GM21737 (cell line): ENCODE measurements at regions not wholly inside any gene's neighbourhood (a gene's known extent, or its start where the extent isn't known, plus 50 kb on each side); places are given as distances from the start of the nearest gene placed in this dataset.

Experiments
- ATAC-seq: cut with Tn5 transposase; IDR thresholded peaks from one replicate; pipeline ENCODE4 v1.9.1; 2021; ENCODE audit warnings: mild to moderate bottlenecking, moderate library complexity; ENCODE audit not compliant: unreplicated experiment

DNA sequence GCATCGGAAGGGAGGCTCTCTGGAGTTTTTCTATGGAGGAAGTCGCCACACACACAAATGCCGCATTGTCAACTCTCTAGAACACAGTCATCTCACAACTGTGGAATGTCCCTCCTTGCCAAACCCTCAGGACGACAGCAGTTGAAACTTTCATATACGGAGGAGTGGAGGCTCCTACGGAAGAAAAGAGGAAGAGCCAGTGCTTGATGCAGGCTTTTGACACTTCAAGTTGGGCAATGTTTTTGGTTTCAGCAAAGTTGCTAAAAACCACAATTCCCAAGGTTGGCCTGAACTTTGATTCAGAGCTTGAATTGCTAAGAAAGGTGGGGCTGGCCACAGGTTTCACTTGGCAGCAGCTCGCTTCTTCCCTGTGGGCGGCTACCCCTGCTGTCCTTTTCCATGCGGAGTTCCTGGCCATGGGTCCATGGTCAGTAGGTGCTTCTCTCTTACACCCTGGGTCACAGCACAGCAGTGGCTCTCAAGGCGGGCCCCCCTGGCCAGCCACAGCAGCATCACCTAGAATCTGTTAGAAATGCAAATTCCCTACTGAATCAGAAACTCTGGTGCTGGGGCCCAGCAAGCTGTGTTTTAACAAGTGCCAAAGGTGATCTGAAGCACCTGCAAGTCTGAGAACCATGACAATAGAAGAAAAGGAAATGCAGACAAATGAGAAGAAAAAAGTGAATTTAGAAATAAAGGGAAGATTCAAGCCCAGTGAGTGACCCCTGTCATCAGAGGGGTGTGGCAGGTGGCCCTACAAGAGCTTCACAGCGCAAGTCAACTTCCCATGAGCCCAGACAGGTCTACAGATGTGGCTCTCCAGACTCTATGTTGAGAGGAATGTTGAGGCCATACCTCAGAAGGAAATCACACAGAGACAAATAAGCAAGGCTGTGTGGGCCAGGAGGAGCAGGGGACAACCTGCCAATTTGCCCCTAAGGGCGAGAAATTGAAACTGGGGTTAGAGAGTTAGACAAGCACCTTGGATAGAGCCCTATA is 856.4 kb downstream of the RNF144A start:
- no peak for ATAC-seq

DNA sequence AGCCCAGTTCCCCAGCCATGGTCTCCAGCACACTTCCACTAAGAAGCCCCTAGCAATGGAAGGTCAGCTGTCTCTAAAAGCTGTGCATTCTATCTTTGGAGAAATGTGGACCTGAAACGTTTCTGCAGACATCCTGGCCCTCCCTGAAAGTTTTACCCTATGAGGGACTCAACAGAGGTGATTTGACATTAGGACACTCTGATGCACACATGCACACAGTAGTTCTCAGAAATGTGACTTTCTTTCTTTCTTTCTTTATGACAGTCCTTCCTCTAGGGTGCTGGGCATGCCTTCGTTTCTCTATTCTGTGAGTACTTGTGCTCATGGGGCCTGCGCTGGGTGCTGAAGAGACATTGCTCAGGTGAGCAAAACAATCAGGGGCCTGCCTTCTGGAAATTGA is 857.3 kb downstream of the RNF144A start:
- ATAC-seq: no peak

GRCh38 chr2:7777668-7778067 is 860.5 kb downstream of the RNF144A start:
- no peak for ATAC-seq

- no peak for ATAC-seq
Measured at GRCh38 chr2:7780321-7780720, 863.1 kb downstream of the RNF144A start.

- ATAC-seq: no peak
Measured at GRCh38 chr2:7785700-7786099, 868.5 kb downstream of the RNF144A start.

GRCh38 chr2:7788736-7789135 is 871.5 kb downstream of the RNF144A start:
- ATAC-seq: no peak

DNA sequence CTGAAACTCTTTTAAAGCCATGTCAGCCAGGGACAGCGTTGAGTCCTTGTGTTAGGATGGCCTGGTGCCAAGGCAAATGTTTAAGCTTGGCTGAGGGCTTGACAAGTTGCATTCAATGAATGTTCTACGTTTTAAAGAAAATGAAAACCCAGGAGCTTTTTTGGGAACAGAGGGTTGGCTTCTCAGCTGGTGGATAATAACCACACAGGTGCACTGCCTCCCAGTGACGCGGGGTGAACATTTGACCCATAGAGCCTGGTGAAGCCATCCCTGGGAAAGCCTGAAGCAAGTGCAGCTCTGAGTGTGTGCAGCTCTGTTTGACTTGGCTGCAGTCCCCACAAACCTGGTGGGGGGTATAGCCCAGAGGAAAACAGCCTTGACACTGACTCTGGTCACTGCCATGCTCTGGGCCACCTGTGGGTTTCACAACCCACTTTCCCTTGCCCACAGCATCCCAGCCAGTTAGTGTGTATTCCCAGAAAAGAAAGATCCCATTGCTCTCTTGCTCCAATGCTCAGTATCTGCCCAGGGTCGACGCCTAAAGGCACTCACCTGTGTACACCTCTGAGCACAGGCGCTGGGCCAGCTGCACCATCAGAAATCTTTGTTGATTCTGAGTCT is 874.9 kb downstream of the RNF144A start:
- ATAC-seq: no peak

DNA sequence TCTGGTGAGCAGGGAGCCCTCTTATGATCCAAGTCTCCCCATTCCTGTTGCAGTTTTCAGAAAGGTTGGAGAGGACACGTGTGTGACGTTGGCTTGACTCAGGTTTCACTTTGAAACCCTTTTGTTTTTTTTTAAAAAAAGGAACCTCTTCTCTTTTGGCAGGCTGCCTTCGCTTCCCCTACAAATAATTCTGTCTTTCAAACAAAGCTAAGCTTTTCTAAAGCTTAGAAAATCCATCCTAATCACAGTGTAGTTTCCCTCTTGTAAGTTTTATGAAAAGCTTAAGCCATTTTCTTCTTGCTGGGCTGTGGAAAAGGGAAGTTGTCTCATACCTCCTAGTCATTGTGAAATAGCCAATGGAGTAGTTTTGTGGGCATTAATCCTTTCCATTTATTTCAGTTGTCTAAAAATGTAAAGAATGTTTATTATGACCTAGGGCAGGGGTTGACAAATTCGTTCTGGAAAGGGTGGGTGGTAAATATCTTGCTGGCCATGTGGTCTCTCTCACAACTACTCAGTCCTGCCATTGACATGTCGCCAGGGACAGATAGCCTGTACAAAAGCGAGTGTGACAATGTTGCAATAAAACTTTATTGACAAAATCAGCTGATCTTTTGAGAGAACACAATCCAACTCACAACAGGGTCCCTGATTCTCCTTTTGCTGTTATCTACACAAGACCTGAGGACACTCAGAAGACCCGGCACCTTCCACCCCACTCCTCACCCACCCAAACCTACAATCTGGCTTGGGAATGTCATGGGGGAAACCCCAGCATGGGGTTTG is 878.8 kb downstream of the RNF144A start:
- no peak for ATAC-seq

GRCh38 chr2:7800031-7800430 is 881.8 kb upstream of the ID2 start:
- ATAC-seq: no peak

GRCh38 chr2:7801212-7801611 is 880.6 kb upstream of the ID2 start:
- ATAC-seq: no peak

DNA sequence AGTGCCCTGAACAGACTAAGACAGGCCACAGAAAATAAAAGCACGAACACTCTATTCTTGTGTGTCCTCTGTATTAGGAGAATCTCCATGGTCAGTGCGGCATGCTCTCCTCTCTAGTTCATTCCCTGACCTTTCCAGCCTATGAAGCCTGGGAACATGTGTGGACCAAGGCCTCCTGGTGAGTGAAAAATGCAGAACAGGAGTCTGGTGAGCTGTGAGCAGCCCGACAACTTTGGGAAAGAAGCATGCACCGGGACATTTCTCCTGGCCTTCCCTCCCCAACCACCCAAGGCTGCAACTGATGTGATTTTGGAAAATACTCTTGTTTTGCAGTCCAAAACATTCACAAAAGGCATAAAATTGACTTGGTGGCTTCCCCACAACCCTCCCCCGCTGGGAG is 878.3 kb upstream of the ID2 start:
- ATAC-seq: no peak

DNA sequence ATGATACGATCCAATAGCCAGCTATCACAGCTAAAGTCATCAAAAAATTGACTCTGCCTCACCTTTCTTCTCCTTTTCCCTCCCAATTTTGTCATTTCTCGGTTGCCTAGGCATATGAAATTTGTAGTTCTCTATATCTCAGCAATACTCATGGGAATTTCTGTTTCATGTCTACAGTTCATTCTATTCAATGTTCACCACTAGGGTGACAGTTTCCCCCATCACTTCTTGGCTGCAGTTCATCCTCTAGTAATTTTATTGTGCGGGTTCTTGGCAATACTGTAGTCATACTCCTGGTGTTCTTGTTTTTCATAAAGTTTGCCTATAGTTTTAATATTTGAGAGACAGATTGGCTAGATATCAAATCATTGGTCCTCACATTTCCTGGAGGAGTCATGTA is 872.2 kb upstream of the ID2 start:
- ATAC-seq: no peak

- ATAC-seq: no peak
Measured at GRCh38 chr2:7811073-7811472, 870.8 kb upstream of the ID2 start.

DNA sequence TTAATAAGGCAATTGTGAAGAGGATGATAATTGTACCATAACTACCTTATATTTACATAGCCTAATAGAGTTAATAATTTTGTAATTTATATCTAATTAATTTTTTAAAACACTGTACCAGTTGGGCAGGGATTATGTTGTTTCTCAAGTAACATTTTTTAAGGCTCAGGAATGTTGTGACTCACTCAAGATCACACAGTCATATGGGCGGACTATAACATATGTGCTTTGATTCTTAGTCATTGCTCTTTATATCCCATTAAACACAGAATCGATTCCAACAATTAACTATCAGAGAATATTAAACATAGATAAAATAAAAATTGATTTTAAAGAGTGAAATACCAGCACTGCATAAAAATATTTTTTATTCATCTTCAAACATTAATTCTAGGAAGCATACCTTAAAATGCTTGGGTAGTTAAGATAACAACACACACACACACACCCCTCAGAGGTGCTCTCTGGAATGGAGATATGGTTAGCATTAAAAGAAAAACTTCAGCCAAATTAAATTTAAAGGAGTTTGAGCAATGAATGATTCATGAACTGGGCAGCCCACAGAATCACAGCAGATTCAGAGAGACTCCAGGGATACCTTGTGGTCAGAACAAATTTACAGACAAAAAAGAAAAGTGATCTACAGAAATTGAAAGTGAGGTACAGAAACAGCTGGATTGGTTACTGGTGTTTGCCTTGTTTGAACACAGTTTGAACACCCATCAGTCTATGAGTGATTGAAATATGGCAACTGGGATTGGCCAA is 869.4 kb upstream of the ID2 start:
- ATAC-seq: no peak

GRCh38 chr2:7813541-7814292 is 868.1 kb upstream of the ID2 start:
- ATAC-seq: no peak

DNA sequence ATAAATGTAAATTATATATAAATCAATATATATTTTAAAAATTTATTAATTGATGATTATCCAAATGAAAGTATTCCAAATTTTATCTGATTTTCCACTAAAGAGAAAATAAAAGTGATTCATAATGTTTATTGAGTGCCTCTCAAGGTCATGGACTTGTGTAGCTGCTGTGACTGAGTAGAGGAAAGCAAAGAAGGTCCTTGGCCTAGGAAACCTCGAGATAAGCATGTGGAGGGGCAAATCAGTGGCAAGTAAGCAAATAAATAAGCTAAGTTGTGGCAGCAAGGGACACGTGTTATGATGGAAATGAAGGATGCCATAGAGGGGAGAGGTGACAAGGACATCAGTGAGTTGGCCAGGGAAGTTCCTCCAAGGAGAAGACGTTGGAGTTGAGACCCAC is 866.1 kb upstream of the ID2 start:
- no peak for ATAC-seq

- no peak for ATAC-seq
Measured at GRCh38 chr2:7816233-7816632, 865.6 kb upstream of the ID2 start.

- no peak for ATAC-seq
Measured at GRCh38 chr2:7816944-7817343, 864.9 kb upstream of the ID2 start.

DNA sequence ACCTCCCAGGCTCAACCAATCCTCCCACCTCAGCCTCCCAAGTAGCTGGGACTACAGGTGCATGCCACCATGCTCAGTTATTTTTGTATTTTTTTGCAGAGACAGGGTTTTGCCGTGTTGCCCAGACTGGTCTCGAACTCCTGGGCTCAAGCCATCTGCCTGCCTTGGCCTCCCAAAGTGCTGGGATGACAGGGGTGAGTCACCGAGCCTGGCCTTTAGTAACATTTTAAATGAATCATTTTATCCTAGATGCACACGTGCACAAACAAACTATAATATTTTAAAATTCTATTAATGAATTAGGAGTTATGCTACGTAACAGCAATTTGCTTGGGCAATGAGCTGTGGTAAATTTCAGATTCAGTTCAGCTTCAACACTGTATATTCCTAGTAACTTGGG is 862.5 kb upstream of the ID2 start:
- ATAC-seq: no peak

- ATAC-seq: no peak
Measured at GRCh38 chr2:7819850-7820249, 862.0 kb upstream of the ID2 start.
